CD4-positive, alpha-beta memory T cell (primary cell): ENCODE measurements at regions not wholly inside any gene's neighbourhood (a gene's known extent, or its start where the extent isn't known, plus 50 kb on each side); places are given as distances from the start of the nearest gene placed in this dataset.
"Not testable (repeated sequence)": the region's sequence is repeated elsewhere in the genome, so short reads cannot be mapped to it uniquely, and the experiment has no call there.

Experiments used
- CTCF ChIA-PET: fragments of 350-600 bp; sonication (Branson Sonifier 250); formaldehyde crosslinking; loops from one replicate; lab custom pipeline; 2021; ENCODE audit warnings: inconsistent platforms; ENCODE audit not compliant: partially characterized antibody; lab: Charles Lee
- POLR2A ChIA-PET: fragments of 350-600 bp; sonication (Branson Sonifier 250); formaldehyde crosslinking; loops from one replicate; lab custom pipeline; 2021; ENCODE audit not compliant: partially characterized antibody; lab: Charles Lee
- DNase-seq, 5 donors: peaks; one replicate each; pipeline versions ENCODE4 v3.0.0 to v3.0.0-alpha.2; 2020 to 2022; ENCODE audit warnings: mixed read lengths in 1 of 5
- H3K27ac ChIP-seq: one replicate; pipeline ENCODE4 v1.7.0; 2013; ENCODE audit warnings: low read depth, low read length
- H3K27me3 ChIP-seq: 2 replicates; pipeline ENCODE4 v1.7.0; 2013; ENCODE audit warnings: mild to moderate bottlenecking, low read length, moderate library complexity; ENCODE audit not compliant: insufficient read depth
- H3K36me3 ChIP-seq: 2 replicates; pipeline ENCODE4 v1.7.0; 2013; ENCODE audit warnings: mild to moderate bottlenecking, low read length, moderate library complexity; ENCODE audit not compliant: insufficient read depth
- H3K4me1 ChIP-seq: 2 replicates; pipeline ENCODE4 v1.7.0; 2013; ENCODE audit warnings: mild to moderate bottlenecking, low read length, moderate library complexity; ENCODE audit not compliant: insufficient read depth
- H3K4me3 ChIP-seq, 2 donors: one replicate each; pipeline ENCODE4 v1.7.0; 2013; ENCODE audit warnings: low read length in 2 of 2, mild to moderate bottlenecking in 1 of 2
- H3K9me3 ChIP-seq, 2 donors: one replicate each; pipeline ENCODE4 v1.7.0; 2013; ENCODE audit warnings: low read length in 2 of 2, control low read depth in 1 of 2; ENCODE audit not compliant: control insufficient read depth in 1 of 2
- H3K27ac Mint-ChIP-seq, 7 donors: one replicate each; pipeline ENCODE4 v1.8.0; 2020 to 2021; ENCODE audit warnings: mixed read lengths in 7 of 7, mild to moderate bottlenecking in 6 of 7, inconsistent platforms in 3 of 7, moderate library complexity in 3 of 7
- H3K27me3 Mint-ChIP-seq, 2 donors: one replicate each; pipeline ENCODE4 v1.8.0; 2020 to 2021; ENCODE audit warnings: mixed read lengths in 2 of 2
- H3K36me3 Mint-ChIP-seq, 2 donors: one replicate each; pipeline ENCODE4 v1.8.0; 2020 to 2021; ENCODE audit warnings: mixed read lengths in 2 of 2, inconsistent platforms in 1 of 2, mild to moderate bottlenecking in 1 of 2
- H3K4me1 Mint-ChIP-seq, 4 donors: one replicate each; pipeline ENCODE4 v1.8.0; 2020 to 2021; ENCODE audit warnings: mixed read lengths in 4 of 4, mild to moderate bottlenecking in 1 of 4
- H3K4me3 Mint-ChIP-seq, 8 donors: one replicate each; pipeline ENCODE4 v1.8.0; 2020 to 2021; ENCODE audit warnings: mixed read lengths in 8 of 8, mild to moderate bottlenecking in 7 of 8, moderate library complexity in 6 of 8, inconsistent platforms in 3 of 8
- H3K9me3 Mint-ChIP-seq, 8 donors: one replicate each; pipeline ENCODE4 v1.8.0; 2020 to 2021; ENCODE audit warnings: mixed read lengths in 8 of 8, mild to moderate bottlenecking in 5 of 8, inconsistent platforms in 3 of 8, moderate library complexity in 1 of 8
- intact Hi-C: fragments of 100-400 bp; cut with micrococcal nuclease; formaldehyde crosslinking; loops from one replicate; pipeline ENCODE4 v1.15.1; 2023

GRCh38 chr3:81839504-81840094, 78.2 kb upstream of the GBE1 start:
- Mint-ChIP-seq H3K9me3 (no peaks in the 10 kb centered on the region), H3K27me3 (no peaks in the 10 kb centered on the region), H3K36me3 (no peaks in the 10 kb centered on the region), H3K4me1 (no peaks in the 10 kb centered on the region), H3K27ac (no peak overlapping the region), H3K4me3 (no peak overlapping the region)
- Histone ChIP-seq H3K4me3 (no peak overlapping the region), H3K27ac (no peak overlapping the region), H3K36me3 (no peaks in the 10 kb centered on the region), H3K4me1 (no peaks in the 10 kb centered on the region), H3K27me3 (no peaks in the 10 kb centered on the region), H3K9me3 (no peaks in the 10 kb centered on the region)
- no peak for DNase-seq
- ChIA-PET CTCF (no interaction called here), POLR2A (no interaction called here)
- intact Hi-C loops: no loop called here

GRCh38 chr3:81838457-81838856, 77.0 kb upstream of the GBE1 start:
- Mint-ChIP-seq H3K27ac (no peak overlapping the region), H3K9me3 (no peaks in the 10 kb centered on the region), H3K4me1 (no peaks in the 10 kb centered on the region), H3K27me3 (no peaks in the 10 kb centered on the region), H3K36me3 (no peaks in the 10 kb centered on the region), H3K4me3 (no peak overlapping the region)
- intact Hi-C loops: no loop called here
- Histone ChIP-seq H3K4me3 (no peak overlapping the region), H3K9me3 (no peaks in the 10 kb centered on the region), H3K36me3 (no peaks in the 10 kb centered on the region), H3K4me1 (no peaks in the 10 kb centered on the region), H3K27me3 (no peaks in the 10 kb centered on the region), H3K27ac (no peak overlapping the region)
- CTCF ChIA-PET: no interaction called here
- POLR2A ChIA-PET: no interaction called here
- no peak for DNase-seq

- H3K27me3 ChIP-seq: no peaks in the 10 kb centered on the region
- no peaks in the 10 kb centered on the region for H3K4me1 ChIP-seq
- Mint-ChIP-seq H3K27me3 (no peaks in the 10 kb centered on the region), H3K4me1 (no peaks in the 10 kb centered on the region), H3K9me3 (no peaks in the 10 kb centered on the region), H3K4me3 (no peak overlapping the region), H3K36me3 (no peaks in the 10 kb centered on the region), H3K27ac (no peak overlapping the region)
- intact Hi-C loops: no loop called here
- no peak overlapping the region for H3K27ac ChIP-seq
- CTCF ChIA-PET: no interaction called here
- POLR2A ChIA-PET: no interaction called here
- no peak overlapping the region for H3K4me3 ChIP-seq
- no peaks in the 10 kb centered on the region for H3K36me3 ChIP-seq
- H3K9me3 ChIP-seq: no peaks in the 10 kb centered on the region
- no peak for DNase-seq
Measured at GRCh38 chr3:81837071-81837593, 75.7 kb upstream of the GBE1 start.

- ChIA-PET CTCF (no interaction called here), POLR2A (no interaction called here)
- Mint-ChIP-seq H3K9me3 (peaks cover 0 to 4% (median 0%) of the 10 kb centered on the region in 8 donors), H3K36me3 (no peaks in the 10 kb centered on the region), H3K4me1 (peaks cover 0 to 2% (median 0%) of the 10 kb centered on the region in 4 donors), H3K27me3 (peaks cover 0 to 2% of the 10 kb centered on the region in 2 donors), H3K4me3 (no peak overlapping the region), H3K27ac (no peak overlapping the region)
- intact Hi-C loops: no loop called here
- H3K4me1 ChIP-seq: no peaks in the 10 kb centered on the region
- no peaks in the 10 kb centered on the region for H3K36me3 ChIP-seq
- no peak for DNase-seq
- no peaks in the 10 kb centered on the region for H3K27me3 ChIP-seq
- no peak overlapping the region for H3K4me3 ChIP-seq
- H3K27ac ChIP-seq: no peak overlapping the region
- H3K9me3 ChIP-seq: no peaks in the 10 kb centered on the region
Measured at GRCh38 chr3:81829937-81830336, 68.5 kb upstream of the GBE1 start.

GRCh38 chr3:81829272-81829671, 67.8 kb upstream of the GBE1 start:
- H3K4me1 ChIP-seq, H3K36me3 Mint-ChIP-seq, H3K27me3 Mint-ChIP-seq, H3K27ac ChIP-seq, CTCF ChIA-PET, H3K4me1 Mint-ChIP-seq, H3K4me3 ChIP-seq, H3K9me3 Mint-ChIP-seq, H3K27me3 ChIP-seq, intact Hi-C loops, H3K36me3 ChIP-seq, POLR2A ChIA-PET, DNase-seq, H3K27ac Mint-ChIP-seq, H3K9me3 ChIP-seq, H3K4me3 Mint-ChIP-seq: not testable (repeated sequence)

GRCh38 chr3:81823882-81824395, 62.5 kb upstream of the GBE1 start:
- intact Hi-C loops: no loop called here
- ChIA-PET CTCF (no interaction called here), POLR2A (no interaction called here)
- H3K27ac ChIP-seq: no peak overlapping the region
- H3K9me3 ChIP-seq: no peaks in the 10 kb centered on the region
- no peak for DNase-seq
- Mint-ChIP-seq H3K36me3 (no peaks in the 10 kb centered on the region), H3K9me3 (peaks cover 0 to 8% (median 2%) of the 10 kb centered on the region in 8 donors), H3K27me3 (peaks cover 3 to 4% of the 10 kb centered on the region in 2 donors), H3K4me1 (peaks cover 0 to 2% (median 0%) of the 10 kb centered on the region in 4 donors), H3K4me3 (no peak overlapping the region), H3K27ac (no peak overlapping the region)
- no peaks in the 10 kb centered on the region for H3K27me3 ChIP-seq
- no peaks in the 10 kb centered on the region for H3K4me1 ChIP-seq
- no peak overlapping the region for H3K4me3 ChIP-seq
- H3K36me3 ChIP-seq: no peaks in the 10 kb centered on the region

- no peak overlapping the region for H3K27ac ChIP-seq
- Mint-ChIP-seq H3K4me1 (peaks cover 0 to 2% (median 0%) of the 10 kb centered on the region in 4 donors), H3K36me3 (no peaks in the 10 kb centered on the region), H3K27me3 (peaks cover 3% of the 10 kb centered on the region in 2 donors), H3K4me3 (no peak overlapping the region), H3K9me3 (peaks cover 0 to 8% (median 2%) of the 10 kb centered on the region in 8 donors), H3K27ac (no peak overlapping the region)
- no peaks in the 10 kb centered on the region for H3K4me1 ChIP-seq
- CTCF ChIA-PET: no interaction called here
- H3K27me3 ChIP-seq: no peaks in the 10 kb centered on the region
- no peaks in the 10 kb centered on the region for H3K9me3 ChIP-seq
- DNase-seq: no peak
- intact Hi-C loops: no loop called here
- no peak overlapping the region for H3K4me3 ChIP-seq
- POLR2A ChIA-PET: no interaction called here
- no peaks in the 10 kb centered on the region for H3K36me3 ChIP-seq
Measured at GRCh38 chr3:81823086-81823485, 61.6 kb upstream of the GBE1 start.
